Fibroblast of lung (primary cell): ENCODE measurements at regions not wholly inside any gene's neighbourhood (a gene's known extent, or its start where the extent isn't known, plus 50 kb on each side); places are given as distances from the start of the nearest gene placed in this dataset.

Source experiments
- CTCF ChIP-seq, 2 donors: IDR thresholded peaks in 1 of 2; conservative IDR thresholded peaks in 1 of 2; 1 replicate in 1 of 2; 2 replicates in 1 of 2; pipeline ENCODE4 v1.5.1; 2011 to 2012; ENCODE audit warnings: low read length in 2 of 2, control low read depth in 1 of 2, inconsistent platforms in 1 of 2, low read depth in 1 of 2, mild to moderate bottlenecking in 1 of 2
- EZH2 ChIP-seq: IDR thresholded peaks from 2 replicates; pipeline ENCODE4 v1.5.1; 2012; ENCODE audit warnings: low read length, control low read depth, mild to moderate bottlenecking; ENCODE audit errors: missing control alignments

DNA sequence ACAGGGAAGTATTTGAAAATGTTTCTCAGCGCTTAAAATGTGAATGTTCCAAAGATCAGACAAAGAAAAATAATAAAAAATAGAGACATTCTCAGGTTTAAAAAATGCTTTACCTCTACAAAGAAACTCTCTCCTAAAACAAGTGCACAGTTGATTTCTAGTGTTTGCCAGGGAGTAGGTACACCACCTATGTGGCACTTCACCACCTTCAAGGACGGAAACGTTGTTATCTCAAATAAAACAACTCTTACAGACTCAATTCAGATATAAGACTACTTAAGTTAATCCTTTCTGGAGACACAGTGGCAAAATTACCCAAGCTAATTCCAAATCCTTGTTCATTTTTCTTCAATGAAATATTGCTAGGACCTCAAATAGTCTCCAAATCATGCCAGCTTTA is 286.4 kb upstream of the ISL1 start:
- TF ChIP-seq CTCF (conservative IDR thresholded peaks at IDR 0.05 in 1 of 2, IDR thresholded peaks at IDR 0.05 in 1 of 2; ENCODE audit: low read depth in 1 of 2, low read length in 2 of 2) (no peak), EZH2 (no peak)
